ENCODE measurements at regions not wholly inside any gene's neighbourhood (a gene's known extent, or its start where the extent isn't known, plus 50 kb on each side); places are given as distances from the start of the nearest gene placed in this dataset.

- no peak for DNase-seq (ENCODE audit: low spot score)
Observed at GRCh38 chr21:27425172-27425571, 458.3 kb upstream of the ADAMTS5 start.

- DNase-seq (ENCODE audit: low spot score), result no peak
Observed at GRCh38 chr21:27424601-27425000, 457.7 kb upstream of the ADAMTS5 start.

GRCh38 chr21:27423906-27424595, 457.2 kb upstream of the ADAMTS5 start:
- DNase-seq (ENCODE audit: low spot score), result no peak

GRCh38 chr21:27423038-27423437, 456.1 kb upstream of the ADAMTS5 start:
- DNase-seq (ENCODE audit: low spot score), result no peak

GRCh38 chr21:27422435-27422834, 455.5 kb upstream of the ADAMTS5 start:
- DNase-seq (ENCODE audit: low spot score), result no peak

GRCh38 chr21:27421654-27422053, 454.8 kb upstream of the ADAMTS5 start:
- DNase-seq (ENCODE audit: low spot score), result no peak

- DNase-seq (ENCODE audit: low spot score), result no peak
Observed at GRCh38 chr21:27419153-27419552, 452.3 kb upstream of the ADAMTS5 start.

GRCh38 chr21:27418346-27418745, 451.5 kb upstream of the ADAMTS5 start:
- DNase-seq (ENCODE audit: low spot score), result no peak

GRCh38 chr21:27412530-27412929, 445.6 kb upstream of the ADAMTS5 start:
- DNase-seq (ENCODE audit: low spot score), result no peak

- no peak for DNase-seq (ENCODE audit: low spot score)
Observed at GRCh38 chr21:27408826-27409225, 441.9 kb upstream of the ADAMTS5 start.

GRCh38 chr21:27407271-27407670, 440.4 kb upstream of the ADAMTS5 start:
- no peak for DNase-seq (ENCODE audit: low spot score)

- DNase-seq (ENCODE audit: low spot score), result no peak
Observed at GRCh38 chr21:27406300-27407009, 439.6 kb upstream of the ADAMTS5 start.

GRCh38 chr21:27403011-27403410, 436.1 kb upstream of the ADAMTS5 start:
- no peak for DNase-seq (ENCODE audit: low spot score)

- no peak for DNase-seq (ENCODE audit: low spot score)
Observed at GRCh38 chr21:27400045-27400444, 433.2 kb upstream of the ADAMTS5 start.

- no peak for DNase-seq (ENCODE audit: low spot score)
Observed at GRCh38 chr21:27397578-27397977, 430.7 kb upstream of the ADAMTS5 start.

- DNase-seq (ENCODE audit: low spot score), result no peak
Observed at GRCh38 chr21:27393726-27394125, 426.8 kb upstream of the ADAMTS5 start.

- DNase-seq (ENCODE audit: low spot score), result no peak
Observed at GRCh38 chr21:27391990-27392389, 425.1 kb upstream of the ADAMTS5 start.

- DNase-seq (ENCODE audit: low spot score), result no peak
Observed at GRCh38 chr21:27390384-27390783, 423.5 kb upstream of the ADAMTS5 start.

GRCh38 chr21:27388825-27389224, 421.9 kb upstream of the ADAMTS5 start:
- DNase-seq (ENCODE audit: low spot score), result no peak

- DNase-seq (ENCODE audit: low spot score), result no peak
Observed at GRCh38 chr21:27382404-27382803, 415.5 kb upstream of the ADAMTS5 start.

GRCh38 chr21:27380303-27380702, 413.4 kb upstream of the ADAMTS5 start:
- no peak for DNase-seq (ENCODE audit: low spot score)

GRCh38 chr21:27379354-27379753, 412.5 kb upstream of the ADAMTS5 start:
- DNase-seq (ENCODE audit: low spot score), result no peak

- no peak for DNase-seq (ENCODE audit: low spot score)
Observed at GRCh38 chr21:27372381-27372780, 405.5 kb upstream of the ADAMTS5 start.

GRCh38 chr21:27371975-27372331, 405.1 kb upstream of the ADAMTS5 start:
- no peak for DNase-seq (ENCODE audit: low spot score)
